ENCODE measurements at regions not wholly inside any gene's neighbourhood (a gene's known extent, or its start where the extent isn't known, plus 50 kb on each side); places are given as distances from the start of the nearest gene placed in this dataset.
A peak's percentile ranks its signal among the peaks of the same experiment; 100 is the strongest.

DNA sequence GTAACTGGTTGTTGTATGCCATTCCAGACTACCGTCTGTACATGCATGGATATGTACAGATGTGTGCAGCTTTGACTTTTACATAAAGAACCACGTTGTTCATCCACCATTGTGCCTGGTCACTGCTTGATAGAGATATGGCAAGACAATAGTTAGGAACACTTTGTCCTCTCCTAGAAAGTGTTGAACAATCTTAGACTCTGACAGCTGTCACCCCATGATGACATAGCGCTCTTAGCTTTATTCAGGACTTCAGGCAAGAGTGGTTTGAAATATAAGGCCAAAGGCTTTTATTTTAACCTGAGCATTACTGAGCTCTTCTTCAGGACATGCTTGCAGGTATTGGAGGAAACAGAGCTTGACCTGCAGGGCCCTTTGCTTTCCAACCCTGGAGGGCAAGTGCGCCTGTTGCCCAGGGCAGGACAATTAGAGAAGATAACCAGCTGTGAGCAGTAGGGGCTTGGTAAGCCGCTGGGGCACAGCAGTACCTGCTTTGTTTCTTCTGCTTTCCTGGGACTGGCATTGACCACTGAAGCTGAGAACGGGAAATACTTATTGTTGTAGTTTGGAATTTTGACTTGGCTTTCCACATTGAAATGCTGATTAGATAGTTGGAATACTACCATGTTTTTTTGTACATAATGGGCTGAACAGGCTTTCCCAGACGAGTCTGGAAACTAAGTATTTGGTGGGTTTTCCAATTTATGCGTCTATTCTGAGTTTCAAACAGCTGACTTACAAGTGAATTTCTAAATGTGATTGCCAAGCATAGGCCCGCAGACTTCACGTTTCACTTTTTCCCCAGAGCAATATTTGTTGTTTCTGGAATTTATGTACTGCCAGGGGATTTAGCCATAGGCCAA lies 51.1 kb downstream of the GARRE1 start:
- H3K36me3 Mint-ChIP-seq (ENCODE audit: low read depth): peaks cover 18% of the 10 kb centered on the region
- no peak for DNase-seq
- ChIA-PET CTCF (no interaction called here), POLR2A (interaction anchor here (0.5 kb wide), 1 partner anchor 71 kb away, joined by 3 read pairs; no protein-coding TSS in a partner anchor)
- H3K27me3 Mint-ChIP-seq: no peaks in the 10 kb centered on the region
- H3K4me1 Mint-ChIP-seq: peaks cover 26% of the 10 kb centered on the region
- no peak overlapping the region for H3K27ac Mint-ChIP-seq
- H3K4me3 Mint-ChIP-seq: no peak overlapping the region
- no peaks in the 10 kb centered on the region for H3K9me3 Mint-ChIP-seq

DNA sequence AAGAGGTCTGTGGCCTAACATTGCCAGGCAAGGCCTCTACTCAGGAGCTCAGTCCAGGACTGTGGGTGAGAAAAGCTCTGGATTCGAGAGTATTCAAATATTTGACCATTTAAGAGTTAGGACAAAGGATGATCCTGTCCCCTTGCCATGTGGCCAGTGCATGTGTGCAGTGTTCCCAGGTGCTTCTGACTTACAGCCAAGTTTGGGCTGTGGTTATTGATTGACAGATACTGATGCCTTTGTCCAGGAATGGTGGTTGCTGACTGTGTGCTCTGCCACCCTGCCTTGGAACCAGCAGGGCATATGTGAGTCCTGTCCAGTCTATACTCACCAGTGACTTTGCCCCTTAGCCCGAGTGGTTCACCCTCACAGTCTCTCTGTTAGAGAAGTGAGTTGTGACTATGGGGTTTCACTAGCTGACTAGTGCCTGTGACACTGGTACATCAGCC lies 51.9 kb downstream of the GARRE1 start:
- Mint-ChIP-seq H3K4me3 (no peak overlapping the region), H3K9me3 (no peaks in the 10 kb centered on the region), H3K27ac (no peak overlapping the region), H3K4me1 (peaks cover 30% of the 10 kb centered on the region), H3K27me3 (no peaks in the 10 kb centered on the region), H3K36me3 (ENCODE audit: low read depth) (peaks cover 18% of the 10 kb centered on the region)
- DNase-seq: no peak
- ChIA-PET POLR2A (no interaction called here), CTCF (no interaction called here)

DNA sequence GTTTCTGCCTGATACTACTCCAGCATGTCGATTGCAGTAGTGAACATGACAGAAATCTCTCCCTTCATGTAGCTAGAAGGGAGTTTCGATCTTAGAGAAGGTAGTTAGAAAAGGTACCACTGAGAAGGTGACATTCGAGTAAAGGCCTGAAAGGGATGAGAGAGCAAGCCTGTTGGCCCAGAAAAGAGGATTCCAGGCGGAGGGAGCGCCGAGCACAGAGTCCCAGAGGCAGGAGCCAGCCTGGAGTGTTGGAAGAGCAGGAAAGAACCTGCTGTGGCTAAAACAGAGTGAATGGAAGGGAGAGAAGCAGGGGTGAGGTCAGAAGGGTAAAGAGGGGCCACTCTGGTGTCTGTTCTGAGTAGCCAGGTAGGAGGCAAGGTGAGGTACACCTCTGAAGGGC lies 52.5 kb downstream of the GARRE1 start:
- Mint-ChIP-seq H3K27me3 (no peaks in the 10 kb centered on the region), H3K36me3 (ENCODE audit: low read depth) (peaks cover 18% of the 10 kb centered on the region), H3K27ac (no peak overlapping the region), H3K4me1 (peaks cover 30% of the 10 kb centered on the region), H3K9me3 (no peaks in the 10 kb centered on the region), H3K4me3 (no peak overlapping the region)
- DNase-seq: no peak
- ChIA-PET CTCF (no interaction called here), POLR2A (no interaction called here)

DNA sequence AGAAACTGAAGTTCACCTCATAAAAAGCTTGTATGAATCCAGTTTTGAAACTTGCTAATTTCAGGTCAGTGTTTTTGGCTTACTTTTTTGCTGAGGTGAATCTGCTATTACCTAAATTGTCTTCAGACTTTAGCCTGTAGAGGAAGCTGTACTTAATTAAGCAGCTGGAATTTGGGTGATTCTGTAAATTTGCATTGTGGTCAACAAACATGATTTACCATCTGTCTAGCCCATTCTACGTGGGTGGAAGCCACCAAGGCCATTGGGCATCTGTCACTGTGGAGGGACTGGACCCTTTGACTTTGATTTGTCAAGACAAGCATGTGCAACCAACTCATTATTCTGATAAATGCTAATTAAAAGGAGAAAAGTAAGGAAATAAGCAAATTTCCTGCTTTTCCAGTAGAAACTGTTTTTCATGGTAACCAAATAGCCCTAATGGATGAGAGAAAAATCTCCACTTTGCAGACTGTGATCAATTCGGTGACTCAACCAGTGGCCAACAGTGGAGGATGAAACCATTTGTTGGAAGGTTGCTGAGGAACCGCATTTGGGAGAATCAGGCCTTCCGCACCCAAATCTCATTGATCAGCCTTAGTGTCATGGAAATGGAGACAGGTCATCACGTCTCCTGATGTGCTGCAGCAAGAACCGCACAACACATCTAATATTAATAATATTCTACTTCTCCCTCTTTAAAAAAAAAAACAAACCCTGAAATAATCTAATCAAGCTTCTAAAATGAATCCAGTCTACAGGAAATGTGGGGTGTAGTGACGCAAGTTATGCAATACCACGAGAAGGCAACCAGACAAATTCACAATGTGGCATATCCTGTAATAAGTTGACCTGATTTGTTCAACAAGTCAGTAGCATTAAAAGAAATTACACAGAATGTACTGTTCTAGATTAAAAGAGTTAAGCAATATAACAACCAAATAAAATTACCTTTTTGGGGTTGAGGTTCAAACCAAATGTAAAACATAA lies 54.3 kb downstream of the GARRE1 start:
- ChIA-PET CTCF (interaction anchor here (0.7 to 1.0 kb wide), 2 partner anchors 89 to 893 kb away, joined by 3 to 5 read pairs; no protein-coding TSS in a partner anchor), POLR2A (no interaction called here)
- H3K4me3 Mint-ChIP-seq: no peak overlapping the region
- DNase-seq: peak; percentile 24
- peak overlapping the region; percentile 40 for H3K27ac Mint-ChIP-seq
- no peaks in the 10 kb centered on the region for H3K9me3 Mint-ChIP-seq
- H3K4me1 Mint-ChIP-seq: peaks cover 30% of the 10 kb centered on the region
- H3K36me3 Mint-ChIP-seq (ENCODE audit: low read depth): peaks cover 16% of the 10 kb centered on the region
- no peaks in the 10 kb centered on the region for H3K27me3 Mint-ChIP-seq

DNA sequence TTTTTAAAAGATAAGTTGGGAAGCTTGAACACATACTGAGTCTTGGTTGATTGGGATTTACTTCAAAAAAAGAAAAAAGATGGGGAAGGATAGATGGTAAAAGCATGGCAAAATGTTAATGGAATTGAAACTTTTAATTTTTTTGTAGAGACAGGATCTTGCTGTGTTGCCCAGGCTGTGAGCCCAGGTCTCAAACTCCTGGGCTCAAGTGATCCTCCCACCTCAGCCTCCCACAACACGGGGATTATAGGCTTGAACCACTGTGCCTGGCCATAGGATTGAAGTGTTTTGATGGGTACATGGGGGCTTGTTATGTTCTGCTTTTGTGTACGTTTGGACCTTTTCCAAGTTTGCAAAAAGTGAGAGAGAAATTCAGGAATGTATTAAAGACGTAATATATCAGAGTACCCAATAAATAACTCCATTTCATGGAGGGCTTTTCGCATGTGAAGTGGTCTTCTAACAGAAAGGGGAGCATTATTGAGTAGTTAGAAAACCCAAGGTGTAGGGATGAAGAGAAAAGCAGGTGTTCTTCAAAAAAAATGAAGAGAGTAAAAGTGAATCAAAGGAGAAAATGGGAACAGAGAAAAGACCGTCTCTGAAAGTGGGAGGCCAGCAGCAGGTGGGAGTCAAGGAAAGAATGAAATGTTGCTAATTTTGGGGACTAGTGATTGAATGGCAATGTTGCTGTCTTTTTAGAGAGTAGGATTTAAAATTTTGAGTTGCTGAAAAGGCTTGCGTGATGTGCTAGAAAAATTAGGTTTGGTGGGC lies 55.2 kb downstream of the GARRE1 start:
- H3K27me3 Mint-ChIP-seq: no peaks in the 10 kb centered on the region

DNA sequence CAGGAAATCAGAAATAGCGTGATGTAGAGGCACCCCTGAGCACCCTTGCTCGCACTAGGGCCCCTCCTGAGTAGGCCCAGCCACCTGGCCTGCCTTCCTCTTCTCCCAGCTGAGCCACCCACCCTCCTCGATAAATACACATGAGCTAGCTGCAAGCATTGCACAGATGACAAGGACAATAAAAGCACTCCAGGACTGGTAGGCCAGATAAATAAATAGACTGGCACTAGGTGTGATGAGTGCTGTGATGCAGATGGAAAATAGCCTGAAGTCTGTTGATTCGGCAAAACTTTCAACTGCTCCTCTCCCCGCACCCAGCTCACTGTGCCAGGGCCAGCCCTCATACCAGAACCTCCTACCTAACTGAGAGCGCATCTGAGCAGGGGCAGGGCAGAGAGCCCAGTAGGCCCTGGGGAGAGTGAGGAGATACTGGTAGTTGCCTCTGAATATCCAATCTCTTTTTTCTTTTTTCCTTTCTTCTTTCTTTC lies 54.5 kb upstream of the GPI start:
- no peaks in the 10 kb centered on the region for H3K27me3 Mint-ChIP-seq
- no peak overlapping the region for H3K4me3 Mint-ChIP-seq
- POLR2A ChIA-PET: interaction anchor here (1.1 kb wide), 1 partner anchor 14 kb away, joined by 4 read pairs; no protein-coding TSS in a partner anchor
- H3K36me3 Mint-ChIP-seq (ENCODE audit: low read depth): peaks cover 11% of the 10 kb centered on the region
- peaks cover 30% of the 10 kb centered on the region for H3K4me1 Mint-ChIP-seq
- no peak overlapping the region for H3K27ac Mint-ChIP-seq
- no peaks in the 10 kb centered on the region for H3K9me3 Mint-ChIP-seq
- no peak for DNase-seq
- CTCF ChIA-PET: interaction anchor here (1.2 kb wide), 1 partner anchor 33 kb away, joined by 3 read pairs; no protein-coding TSS in a partner anchor

More for the DNA sequence above, 55.2 kb downstream of the GARRE1 start:
- CTCF ChIA-PET: no interaction called here
- POLR2A ChIA-PET: no interaction called here
- no peak for DNase-seq
- Mint-ChIP-seq H3K4me1 (peaks cover 30% of the 10 kb centered on the region), H3K27ac (peak overlapping the region; percentile 40), H3K4me3 (no peak overlapping the region), H3K9me3 (no peaks in the 10 kb centered on the region), H3K36me3 (ENCODE audit: low read depth) (peaks cover 16% of the 10 kb centered on the region)

DNA sequence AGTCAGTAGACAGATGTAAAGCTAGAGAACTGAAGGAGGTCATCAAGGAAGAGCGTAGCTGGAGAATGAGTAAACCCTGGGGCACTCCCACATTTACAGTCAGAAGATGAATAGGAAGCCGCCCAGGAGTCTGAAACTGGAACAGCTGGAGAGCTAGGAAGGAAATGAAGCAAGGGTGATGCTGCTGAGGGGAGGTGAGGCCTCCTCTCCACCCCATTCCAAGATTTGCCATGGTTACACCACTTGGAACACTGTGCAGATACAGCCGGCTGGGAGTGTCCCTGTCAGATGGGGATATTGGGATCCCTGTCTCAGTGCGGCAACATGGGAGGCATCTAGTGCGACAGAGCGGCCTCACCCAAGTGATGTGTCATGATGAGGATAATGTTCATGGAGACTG lies 51.8 kb upstream of the GPI start:
- ChIA-PET POLR2A (no interaction called here), CTCF (no interaction called here)
- no peak for DNase-seq
- Mint-ChIP-seq H3K27ac (no peak overlapping the region), H3K36me3 (ENCODE audit: low read depth) (peaks cover 7% of the 10 kb centered on the region), H3K27me3 (no peaks in the 10 kb centered on the region), H3K9me3 (no peaks in the 10 kb centered on the region), H3K4me3 (no peak overlapping the region), H3K4me1 (peaks cover 45% of the 10 kb centered on the region)

DNA sequence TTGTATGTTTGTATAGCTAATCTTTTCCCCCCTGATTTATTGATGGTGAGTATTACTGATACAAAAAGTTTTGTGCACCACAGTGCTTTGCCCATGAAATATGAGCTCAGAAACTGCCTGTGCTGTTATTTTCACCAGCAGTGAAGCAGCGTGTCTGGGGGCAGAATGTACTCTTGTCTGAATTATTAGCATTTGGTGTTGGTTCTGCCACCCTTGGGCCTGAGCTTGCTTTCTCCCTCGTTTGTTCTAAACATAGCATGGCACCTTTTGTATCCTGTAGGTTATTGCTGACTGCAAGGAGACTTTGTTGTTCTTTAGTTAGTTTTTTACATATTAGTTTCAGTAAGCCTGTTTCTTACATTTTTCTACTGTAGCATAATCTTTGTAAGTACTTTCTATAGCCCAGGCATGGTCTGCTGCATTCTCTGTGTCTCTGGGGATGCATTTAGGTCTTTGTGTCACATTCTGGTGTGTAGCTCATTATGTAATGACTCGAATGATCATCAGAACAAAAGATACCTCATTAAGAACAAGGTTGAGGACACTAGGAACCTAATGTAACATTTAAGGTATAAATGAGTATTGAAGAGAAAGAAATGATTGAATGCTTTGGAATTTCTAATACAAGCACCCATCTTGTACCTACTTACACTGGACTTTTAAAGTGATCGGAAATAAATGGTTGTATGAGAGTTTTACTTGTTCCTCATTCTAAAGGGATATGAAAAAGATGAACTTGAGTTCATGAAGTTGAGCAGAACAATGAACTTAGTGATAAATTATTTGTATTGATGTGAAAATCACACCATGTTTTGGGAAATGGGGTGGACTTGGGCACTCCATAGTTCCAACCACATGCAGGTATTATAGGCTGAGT lies 50.3 kb upstream of the GPI start:
- H3K4me1 Mint-ChIP-seq: peaks cover 30% of the 10 kb centered on the region
- no peaks in the 10 kb centered on the region for H3K9me3 Mint-ChIP-seq
- DNase-seq: no peak
- H3K4me3 Mint-ChIP-seq: no peak overlapping the region
- H3K27ac Mint-ChIP-seq: no peak overlapping the region
- no peaks in the 10 kb centered on the region for H3K27me3 Mint-ChIP-seq
- POLR2A ChIA-PET: no interaction called here
- CTCF ChIA-PET: no interaction called here
- H3K36me3 Mint-ChIP-seq (ENCODE audit: low read depth): peaks cover 3% of the 10 kb centered on the region
